CD4-positive, alpha-beta T cell treated with Interleukin-15 for 1 hour (primary cell): ENCODE measurements at regions not wholly inside any gene's neighbourhood (a gene's known extent, or its start where the extent isn't known, plus 50 kb on each side); places are given as distances from the start of the nearest gene placed in this dataset.
A peak's percentile ranks its signal among the peaks of the same experiment; 100 is the strongest.

Source experiments
- DNase-seq: peaks from one replicate; pipeline ENCODE4 v3.0.0-alpha.2; 2020

DNA sequence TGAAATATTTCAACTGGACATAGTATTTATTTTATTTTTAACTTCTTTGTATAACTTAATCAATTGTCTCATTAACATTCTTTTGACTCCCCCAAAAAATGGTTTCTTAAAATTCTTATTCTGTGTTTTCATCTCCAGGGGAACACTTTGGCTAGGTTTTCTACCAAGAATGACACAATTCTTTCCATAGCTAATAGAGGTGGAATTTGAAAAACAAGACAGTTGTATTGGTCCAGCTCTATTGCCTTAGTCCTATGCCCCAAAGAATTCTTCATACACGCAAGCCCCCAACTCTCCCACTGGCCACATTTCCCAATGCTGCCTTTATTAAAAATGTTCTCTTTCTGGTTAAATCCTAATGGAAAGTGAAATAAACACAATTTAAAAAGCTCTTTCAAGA is 104.7 kb upstream of the PKDCC start:
- no peak for DNase-seq

DNA sequence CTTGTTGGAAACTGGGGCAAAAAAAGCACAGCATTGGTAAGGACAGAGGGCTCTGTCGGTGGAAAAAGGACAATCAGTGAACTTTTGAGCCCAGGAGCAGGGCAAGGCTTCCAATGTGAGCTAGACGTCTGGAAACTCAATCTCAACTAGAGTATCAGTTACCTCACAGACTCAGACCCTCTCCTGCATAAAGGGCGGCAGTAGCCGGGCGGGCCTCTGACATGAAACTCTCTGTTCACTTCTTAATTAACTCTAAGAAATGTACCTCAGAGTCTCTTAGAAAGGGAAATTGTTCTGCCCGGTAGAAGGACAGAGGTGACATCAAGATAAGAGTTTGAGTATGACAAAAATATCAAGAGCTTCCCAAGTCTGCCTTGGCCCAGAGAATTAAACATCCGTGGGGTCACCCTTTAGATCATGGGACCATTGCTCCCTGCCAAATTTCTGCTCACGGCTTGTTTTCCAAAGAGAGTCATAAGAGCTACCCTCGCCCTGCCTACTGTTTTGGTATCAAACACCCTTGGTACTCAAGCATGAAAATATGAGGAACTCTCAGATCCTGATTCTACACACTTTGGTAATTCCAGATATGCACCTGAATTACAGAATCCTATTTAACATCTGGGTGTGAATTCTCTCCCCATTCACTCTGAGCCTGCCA is 103.5 kb upstream of the PKDCC start:
- no peak for DNase-seq

DNA sequence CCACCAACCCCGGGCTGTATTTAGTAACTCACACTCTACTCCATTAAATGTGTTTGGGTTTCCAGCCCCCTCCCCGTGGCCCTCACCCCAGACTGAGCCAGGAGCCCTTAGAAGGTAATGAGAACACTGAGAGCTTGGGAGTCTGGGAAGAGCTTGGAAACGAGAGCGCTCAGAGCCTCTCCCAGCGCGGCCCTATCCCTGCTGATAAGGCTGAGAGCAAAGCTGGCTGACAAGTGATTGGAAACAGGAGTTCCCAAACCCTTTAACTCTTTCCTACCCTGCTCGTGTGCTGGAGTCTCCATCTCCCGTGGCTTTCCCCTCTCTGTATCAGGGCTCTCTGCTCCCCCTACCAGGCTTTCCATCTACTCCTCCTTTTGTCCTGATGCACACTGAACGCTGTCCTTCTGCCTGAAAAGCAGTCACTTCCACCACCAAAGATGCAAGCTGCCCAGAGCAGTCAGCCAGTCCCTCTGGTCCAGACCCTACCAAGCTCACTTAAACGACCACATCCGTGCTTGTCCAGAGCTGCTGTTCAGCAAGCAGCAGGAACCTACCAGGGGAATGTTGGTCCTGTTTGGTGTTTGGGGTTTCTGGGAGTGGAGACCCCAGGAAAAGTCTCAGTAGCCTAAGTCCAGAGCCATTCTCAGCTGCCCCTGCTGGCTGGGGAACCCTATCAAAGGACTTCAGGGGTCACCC is 100.0 kb upstream of the PKDCC start:
- no peak for DNase-seq

DNA sequence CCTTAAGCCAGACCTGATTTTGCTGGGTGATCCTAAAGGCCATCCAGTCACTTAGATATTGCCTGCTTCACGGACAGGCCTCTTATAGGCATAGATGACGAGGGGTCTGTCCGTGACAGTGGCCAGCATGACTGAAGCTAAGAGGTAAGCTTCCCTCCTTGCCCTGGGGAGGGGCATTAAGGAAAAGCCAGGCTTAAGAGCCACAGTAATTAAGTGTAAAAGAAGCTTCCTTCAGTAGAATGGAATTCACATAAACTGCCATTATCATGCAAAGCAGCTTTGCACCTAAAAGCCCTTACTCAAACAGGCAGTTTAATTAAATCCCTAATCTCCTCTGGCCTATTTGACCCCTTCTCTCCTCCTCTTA is 99.4 kb upstream of the PKDCC start:
- DNase-seq, result no peak

DNA sequence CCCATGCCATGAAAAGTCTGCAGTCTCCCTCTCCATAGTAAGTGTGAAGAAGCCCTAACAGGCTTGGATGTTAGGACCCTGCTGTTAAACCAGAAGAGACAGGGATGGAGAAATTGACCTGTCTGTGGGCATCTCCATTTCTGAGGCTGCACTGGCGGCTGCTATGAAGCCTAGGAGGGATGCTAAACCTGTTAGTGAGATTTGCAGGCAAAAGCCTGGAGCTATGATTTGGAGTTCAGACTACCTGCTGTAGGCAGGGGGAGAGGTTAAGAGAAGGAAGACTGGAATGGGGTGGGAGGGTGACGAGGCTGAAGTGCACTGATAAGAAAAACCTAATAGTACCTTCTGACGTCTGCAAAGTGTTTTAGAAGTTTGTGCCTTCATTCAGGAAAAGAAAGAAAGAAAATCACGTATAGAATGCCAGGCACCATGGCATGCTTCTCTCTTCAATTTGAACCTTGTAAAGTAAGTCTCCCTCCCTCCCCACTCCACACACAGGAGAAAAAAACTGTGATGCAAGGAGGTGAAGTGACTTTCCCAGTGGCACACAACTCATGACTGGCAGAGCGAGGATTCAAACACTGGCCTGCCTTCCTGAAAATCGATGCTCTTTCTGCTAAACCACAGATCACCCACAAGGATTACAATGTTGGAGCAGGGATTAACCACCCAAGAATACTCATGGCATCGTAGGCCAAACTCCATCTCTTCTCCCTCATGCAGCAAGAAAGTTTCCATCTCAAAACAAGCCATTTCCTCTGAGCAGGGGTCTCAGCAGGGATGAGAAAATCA is 98.5 kb upstream of the PKDCC start:
- no peak for DNase-seq

DNA sequence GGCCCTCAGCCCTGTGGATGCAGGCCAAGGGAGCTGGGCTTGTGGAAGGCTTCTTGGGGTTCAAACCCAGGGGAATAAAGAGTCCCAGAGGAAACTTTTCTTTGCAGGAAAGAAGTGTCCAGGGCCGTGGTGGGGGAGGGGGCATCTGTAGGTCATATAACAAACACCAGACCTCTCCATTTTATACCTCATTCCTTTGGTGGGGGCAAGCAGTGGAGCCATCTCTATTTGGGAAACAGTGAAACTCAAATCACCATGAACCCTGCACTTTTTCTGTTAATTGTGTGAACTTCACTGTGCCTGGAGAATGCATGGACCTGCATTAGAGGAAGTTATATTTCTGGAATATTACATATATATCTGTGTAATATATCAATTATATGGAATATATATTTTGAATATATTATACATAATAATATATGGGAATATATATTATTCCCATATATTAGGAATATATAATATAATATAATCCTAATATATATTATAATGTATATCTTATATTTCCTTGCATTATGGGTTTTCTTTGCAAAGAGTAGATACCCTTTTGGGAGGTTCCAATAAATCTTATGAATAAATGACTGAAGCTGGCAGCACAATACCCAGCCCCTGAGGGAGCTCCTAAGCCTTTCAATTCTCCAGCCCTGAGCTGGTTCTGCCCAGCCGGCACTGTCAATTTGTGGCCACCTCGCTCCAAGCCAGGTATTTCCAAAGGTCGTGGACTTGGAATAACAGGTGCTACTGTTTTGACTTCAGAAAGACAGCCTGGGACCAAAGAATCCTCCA is 97.7 kb upstream of the PKDCC start:
- DNase-seq, result no peak

DNA sequence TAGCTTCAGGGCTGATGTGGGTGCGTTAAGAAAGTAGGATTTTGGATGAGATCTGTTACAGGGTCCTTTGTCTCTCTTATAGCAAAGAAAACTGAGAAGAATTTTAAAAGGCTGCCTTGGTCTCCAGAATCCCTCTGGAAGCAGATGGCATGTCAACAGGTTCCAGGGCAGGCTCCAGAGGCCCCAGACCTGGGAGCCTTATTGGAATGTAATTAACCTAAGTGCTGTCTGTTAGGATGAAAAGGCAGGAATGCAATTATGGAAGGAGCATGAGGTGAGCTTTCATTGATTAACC is 97.2 kb upstream of the PKDCC start:
- DNase-seq, result no peak

DNA sequence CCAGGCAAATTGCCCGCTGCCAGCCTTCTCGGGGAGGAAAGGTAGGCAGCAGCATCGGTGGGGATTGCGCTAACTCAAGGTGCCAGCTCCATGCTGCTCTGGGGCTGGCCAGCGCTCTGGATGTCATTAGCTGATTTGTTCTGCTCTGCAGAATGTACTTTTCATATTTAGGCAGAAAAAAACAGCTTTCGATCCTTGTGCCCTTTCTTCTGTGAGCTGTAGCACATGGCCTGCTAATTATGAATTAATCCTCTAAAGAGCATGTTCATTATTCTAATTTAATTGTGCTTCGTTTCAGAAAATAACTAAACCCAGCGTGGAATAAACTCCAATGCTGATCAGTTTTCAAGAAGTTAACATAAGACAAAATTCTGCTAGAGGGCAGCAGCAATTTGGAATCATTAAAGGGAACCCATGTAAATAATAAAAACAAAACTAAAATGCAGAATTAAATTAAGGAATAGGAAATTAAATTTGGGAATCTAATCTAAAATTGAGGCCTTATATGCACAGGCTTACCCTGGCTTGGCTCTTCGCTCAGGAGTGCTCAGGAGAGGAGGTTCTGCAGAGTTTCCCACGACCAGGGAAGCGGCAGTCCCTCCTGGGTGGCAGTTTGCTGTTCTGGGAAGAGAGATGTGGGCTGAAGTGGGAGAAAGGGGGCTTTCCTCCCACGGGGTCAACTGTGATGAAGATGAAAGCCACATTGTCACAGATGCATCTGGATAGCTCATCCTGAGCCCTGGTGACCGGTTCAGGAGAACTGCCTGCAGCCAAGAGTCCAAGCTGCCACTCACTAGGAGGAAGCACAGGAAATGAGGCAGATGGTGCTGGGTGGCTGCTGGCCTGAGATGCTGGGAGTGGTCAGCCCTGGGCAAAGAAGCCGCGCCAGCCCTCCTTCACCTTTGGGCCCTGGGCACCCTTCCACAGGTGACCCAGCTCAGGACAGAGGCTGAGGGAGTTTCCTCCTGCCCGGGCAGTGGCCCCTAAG is 93.2 kb upstream of the PKDCC start:
- no peak for DNase-seq

DNA sequence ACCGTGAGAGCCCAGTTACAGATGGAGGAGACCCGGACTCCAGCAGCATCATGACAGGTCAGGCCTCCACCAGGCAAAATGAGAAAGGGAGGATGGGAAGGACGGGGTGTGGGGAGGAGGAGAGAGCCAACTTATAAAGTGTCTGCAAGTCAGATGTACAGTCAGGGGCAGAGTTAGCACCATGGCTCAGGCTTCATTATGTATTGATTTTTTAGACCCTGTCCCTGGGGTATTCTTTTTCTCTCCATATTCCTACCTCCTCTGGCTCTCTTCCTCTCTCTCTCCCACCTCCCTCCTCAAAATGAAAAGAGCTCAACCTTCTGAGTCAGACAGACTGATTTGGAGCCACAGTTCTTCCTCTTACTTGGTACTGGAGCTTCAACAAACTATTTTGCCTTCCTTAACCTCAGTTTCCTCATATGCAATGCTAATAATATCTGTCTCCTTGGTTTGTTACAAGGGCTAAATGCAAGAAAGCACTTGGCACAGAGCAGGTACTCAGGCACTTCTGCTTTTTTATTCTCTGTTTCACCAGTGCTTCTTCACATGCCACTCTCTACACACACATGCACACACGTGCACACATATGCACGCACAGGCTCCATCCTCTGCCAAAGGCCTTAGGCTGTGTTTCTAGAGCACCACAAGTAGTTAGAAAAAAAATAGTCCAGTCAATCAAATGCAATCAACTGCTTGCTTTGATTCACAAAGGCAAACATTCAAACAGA is 92.3 kb upstream of the PKDCC start:
- no peak for DNase-seq

DNA sequence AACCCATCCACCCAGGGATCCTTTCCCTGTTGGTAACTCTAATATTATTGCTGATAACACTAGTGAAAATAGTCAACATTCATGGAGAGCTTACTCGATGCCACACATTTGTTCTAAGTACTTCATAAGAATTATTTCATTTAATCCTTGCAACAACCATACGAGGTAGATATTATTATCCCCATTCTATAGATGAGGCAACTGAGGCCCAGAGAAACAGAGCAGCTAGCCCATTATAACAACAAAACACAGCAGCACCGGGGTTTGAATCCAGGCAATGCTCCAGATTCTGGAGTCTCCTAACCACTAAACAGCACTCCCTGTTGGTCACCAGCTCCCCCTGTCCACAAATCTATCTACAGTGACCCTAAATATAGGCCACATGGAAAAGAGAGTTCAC is 90.4 kb upstream of the PKDCC start:
- DNase-seq, result no peak

DNA sequence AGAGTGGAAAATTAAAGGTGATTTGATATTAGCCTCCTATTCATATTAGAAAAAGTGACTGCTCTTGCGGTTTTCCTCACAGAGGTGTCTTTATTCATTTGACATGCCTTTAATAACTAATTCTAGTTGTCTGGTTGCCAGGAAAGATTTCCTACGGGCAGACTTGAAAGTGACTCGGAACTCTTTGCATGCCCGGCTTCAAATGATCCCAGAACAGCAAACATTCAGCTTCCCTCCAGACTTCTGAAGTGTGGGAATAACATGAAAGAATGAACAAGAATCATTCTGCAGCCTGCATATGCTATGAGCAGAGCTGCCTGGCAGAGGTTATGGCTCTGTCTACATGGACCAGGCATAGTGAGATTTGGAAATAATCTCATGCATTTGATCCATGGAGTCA is 89.6 kb upstream of the PKDCC start:
- DNase-seq, result no peak

DNA sequence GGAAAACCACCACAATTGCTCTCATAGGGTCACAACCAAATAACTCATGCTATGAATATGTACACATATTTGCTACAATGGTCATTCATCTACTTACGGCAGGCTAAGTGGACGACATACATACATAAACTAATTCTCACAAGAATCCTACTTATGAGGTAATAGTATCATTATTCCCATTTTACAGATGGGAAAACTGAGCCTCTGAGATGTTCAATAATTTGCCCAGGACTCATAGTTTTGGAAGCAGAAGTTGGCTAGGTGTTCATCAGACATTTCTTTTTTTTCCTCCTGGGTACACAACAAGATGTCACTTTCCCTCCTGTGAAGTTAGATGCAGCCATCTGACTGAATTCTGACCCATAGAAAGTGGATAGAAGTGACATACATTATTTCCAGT is 89.0 kb upstream of the PKDCC start:
- no peak for DNase-seq

DNA sequence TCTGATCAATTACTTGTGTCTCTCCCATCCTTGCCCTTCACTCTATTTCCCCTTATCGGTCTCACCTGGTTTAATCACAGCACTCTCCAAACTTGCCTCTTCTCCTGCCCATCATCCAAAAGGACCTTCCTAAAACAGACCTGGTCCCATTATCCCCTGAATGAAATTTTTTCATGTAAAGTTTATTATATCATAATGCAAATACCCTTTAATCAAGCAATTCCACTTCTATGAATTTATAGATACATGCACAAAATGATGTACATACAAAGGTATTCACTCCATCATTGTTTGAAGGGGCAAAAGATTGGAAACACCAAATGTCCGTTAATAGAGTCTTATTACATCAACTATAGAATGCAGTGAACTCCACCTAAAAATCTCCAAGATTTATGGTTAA is 88.1 kb upstream of the PKDCC start:
- DNase-seq, result no peak

DNA sequence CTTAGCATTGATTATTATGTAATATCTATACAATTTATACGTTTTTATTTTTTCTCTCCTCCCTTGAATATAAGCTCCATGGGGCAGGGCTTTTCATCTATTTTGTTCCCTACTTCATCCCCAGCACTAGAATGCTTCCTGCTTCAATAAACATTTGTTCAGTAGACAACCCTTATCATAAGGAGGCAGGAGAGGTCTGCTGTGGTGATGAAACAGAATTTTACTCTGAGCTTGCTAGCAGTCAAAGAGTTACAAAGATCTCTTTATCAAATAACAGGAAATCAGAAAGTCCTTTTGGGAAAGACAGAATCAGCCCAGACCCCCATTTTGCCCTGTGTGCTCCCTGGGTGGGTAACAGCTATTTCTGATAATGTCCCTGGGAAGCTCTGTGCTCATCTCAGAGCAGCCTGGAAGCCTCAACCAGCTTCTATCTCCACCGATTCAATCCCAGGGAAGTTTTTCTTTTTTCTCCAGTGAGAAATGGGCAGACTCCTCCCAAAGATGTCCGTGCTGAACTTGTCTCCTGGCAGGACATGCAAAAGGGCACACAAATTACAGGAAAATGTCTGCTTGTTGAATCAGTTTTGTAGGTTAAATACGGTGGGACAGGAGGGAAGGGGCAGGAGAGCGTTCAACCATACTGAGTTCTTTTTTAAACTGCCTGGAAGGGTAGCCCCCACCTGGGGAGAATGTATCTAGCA is 84.7 kb upstream of the PKDCC start:
- no peak for DNase-seq

DNA sequence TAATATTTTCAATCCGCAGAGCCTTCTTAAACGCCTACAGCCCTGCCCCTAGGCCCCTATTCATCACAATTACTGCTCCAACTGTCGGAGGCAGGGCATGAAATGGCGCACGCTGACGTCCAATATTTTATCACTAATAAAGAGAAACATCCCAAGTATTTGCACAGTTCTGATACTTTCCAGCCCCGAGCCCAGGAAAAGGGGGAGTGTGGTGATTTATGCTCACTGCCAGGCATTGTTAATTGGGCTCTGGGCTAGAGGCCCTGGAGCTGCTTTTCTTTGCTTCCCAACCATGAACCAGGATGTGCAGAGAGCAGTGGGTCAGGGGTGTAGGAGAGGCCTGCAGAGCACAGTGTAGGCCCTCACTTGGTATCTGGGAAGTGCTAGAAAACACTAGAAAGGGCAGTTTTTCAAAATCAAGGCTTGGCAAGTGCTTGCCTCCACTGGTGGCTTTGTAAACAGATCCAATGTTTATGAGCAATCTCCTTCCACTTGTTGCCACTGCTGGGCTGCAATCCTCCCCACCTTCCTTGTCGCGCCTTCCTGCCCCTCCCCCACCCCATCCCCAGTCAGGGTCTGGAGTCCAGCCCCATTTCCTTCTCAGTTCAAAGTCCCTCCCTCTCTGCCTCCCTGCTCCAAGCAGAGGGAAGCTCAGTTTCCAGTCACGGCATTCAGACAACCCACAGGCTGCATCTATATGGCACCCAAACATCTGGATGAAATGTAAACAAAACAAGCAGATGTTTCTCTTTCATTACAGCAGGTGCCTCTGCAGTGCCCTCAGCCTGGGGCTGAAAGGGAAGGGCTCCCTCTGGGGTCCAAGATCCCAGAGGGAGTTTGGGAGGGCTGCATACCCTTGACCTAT is 83.9 kb upstream of the PKDCC start:
- DNase-seq, result no peak

DNA sequence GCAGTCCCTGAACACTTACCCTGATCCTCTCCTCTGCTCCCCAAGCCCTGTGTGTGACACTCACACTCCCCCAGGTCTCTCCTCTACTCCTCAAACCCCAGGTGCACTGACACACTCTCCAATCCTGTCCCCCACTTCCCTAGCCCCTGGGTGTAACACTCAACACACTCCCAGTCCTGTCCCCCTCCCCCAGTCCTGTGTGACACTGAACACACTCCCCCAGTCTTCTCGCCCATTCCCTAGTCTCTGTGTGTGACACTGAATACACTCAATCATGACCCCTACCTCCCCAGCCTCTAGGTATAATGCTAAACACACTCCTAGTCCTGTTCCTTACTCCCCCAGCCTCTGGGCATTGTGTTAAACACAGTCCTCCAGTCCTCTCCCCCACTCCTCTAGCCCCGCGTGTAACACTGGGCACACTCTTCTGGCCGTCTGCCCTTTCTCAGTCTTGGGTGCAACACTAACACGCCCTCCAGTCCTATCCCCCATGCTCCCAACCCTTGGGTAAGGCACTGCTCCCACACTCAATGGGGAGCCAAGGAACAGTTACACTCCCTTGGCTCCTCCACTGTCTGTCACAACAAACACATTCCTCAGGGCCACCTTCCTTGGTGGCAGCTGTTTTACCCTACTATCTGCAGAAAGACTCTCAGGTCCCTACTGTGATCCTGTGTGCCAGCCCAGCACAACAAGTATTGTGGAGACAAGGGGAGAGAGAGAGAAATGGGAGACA is 82.5 kb upstream of the PKDCC start:
- DNase-seq, result no peak

DNA sequence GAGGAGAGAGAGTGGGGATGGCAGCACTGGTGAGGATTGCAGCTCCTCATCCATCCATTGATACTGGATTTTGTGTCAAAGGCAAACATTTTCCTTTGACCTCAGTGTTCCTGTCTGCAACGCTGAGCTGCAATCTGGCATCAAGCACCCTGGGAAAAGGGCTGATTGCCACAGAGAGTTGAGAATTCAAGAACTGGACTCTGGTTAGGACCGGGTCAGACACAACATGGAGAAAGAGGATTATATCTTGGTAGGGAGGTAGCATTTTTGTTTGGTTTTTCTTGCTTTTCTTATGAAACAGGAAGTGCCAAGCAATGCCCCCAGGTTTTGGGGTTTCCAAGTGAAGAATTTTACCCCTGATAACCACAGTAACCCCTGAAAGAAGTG is 81.9 kb upstream of the PKDCC start:
- DNase-seq, result no peak

DNA sequence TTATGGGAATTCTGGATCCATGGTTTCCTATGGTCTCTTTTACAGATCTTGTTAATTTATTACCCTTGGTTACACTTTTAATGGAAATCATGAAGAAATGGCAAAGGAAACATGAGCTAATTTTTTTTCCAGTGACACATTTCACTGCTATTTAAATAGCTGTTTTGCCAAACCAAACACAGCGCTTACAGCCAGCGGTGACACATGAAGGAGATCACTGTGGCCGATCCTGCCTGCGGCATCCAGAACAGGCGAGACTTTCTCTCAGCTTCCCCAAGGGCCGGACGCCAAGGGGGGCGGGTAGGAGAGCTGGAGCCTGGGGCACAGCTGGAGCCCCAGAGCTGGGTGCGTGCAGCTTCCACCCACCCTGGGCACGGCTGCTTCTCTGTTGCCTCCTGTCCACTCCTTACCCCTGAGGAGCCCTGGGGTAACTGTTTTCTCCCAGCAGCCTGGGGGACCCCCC is 81.4 kb upstream of the PKDCC start:
- DNase-seq, result no peak

DNA sequence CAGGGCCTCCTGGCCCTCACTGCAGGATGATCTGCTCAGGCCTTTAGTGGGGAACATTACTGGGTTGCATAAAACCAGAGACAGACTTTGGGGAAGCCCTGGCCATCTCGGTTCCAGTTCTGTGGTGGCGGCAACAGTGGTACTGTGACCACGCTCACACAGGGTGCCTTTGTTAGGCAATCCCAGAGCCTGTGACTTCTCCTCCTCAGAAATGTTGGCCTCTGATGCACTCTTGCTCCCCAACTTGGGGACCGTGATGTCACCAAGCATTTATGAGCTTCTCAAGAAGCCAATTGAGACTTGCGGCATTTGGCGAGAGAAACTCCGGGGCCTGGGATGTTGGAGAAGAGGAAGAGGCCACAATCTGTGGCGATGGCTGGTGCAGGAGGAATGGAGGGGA is 80.9 kb upstream of the PKDCC start:
- DNase-seq, result peak; percentile 25
